NCI-H128 (cell line): ENCODE measurements at regions not wholly inside any gene's neighbourhood (a gene's known extent, or its start where the extent isn't known, plus 50 kb on each side); places are given as distances from the start of the nearest gene placed in this dataset.

Experiments
- DNase-seq: peaks from one replicate; lab custom pipeline; 2025; ENCODE audit not compliant: unreplicated experiment; lab: John Stamatoyannopoulos, UW

DNA sequence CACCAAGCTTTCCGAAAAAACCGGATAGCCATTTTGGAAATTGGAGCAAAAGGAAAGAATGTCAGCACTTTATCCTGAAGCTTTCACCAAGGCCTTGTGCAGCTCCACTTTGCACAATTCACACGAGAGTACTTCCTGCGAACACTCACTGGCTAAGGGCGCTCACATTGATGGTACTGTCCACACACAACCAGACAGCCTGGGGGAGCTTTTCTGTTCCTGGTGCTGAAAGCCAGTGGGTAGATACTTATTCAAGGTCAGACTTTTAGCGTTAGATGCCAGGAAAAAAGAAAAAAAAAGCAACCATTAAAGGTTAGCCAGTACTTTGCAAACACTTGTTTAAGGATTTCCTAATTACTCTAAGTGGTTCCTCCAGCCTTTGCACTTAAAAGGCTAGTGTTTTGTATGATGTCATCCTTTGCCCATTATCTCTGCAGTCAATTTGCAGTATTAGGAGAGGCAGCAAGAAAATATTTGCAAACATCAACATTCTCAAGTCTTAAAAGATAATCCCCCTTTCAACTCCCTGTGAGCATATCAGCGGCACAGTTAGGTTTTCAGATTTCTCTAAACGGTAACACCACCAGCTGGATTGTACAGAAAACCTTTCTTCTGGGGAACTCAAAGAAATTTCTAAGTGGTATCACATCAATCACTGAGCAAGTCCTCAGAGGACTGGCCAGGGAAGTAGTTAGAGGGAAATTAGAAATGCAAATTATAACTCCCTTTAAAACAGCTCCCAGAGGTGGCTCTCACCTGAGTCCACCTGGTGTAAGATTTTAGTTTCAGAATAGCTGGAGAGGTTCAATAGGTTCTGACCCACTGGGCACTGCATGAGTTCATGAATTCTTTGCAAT is 243.4 kb upstream of the IRX5 start:
- no peak for DNase-seq

- no peak for DNase-seq
Observed at GRCh38 chr16:54685682-54686081, 245.0 kb upstream of the IRX5 start.

GRCh38 chr16:54679531-54679930 is 251.1 kb upstream of the IRX5 start:
- DNase-seq, result no peak

DNA sequence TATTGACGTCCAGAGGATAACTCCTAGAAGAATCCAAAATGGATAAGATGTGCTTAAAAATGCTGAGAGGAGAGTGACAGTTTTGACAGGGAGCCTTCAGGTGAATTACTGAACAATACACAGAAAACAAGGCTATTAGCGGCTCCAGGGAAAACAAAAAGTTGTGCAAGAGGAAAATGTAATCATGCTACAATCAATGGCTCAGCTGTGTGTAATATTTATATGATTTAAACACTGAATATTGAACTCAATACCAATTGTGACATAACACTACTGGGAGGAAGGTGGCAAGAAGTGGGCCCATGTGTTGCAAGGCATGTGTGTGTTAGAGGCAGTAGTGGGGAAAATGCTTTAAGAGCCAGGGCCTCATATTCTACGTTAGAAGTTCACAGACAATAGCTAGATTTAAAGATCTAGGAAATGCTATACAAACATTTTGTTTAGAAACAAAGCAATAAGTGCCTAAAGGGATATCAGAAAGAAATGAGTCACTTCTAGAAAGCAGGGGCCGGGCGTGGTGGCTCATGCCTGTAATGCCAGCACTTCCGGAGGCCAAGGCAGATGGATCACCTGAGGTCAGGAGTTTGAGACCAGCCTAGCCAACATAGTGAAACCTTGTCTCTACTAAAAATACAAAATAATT is 253.2 kb upstream of the IRX5 start:
- no peak for DNase-seq

DNA sequence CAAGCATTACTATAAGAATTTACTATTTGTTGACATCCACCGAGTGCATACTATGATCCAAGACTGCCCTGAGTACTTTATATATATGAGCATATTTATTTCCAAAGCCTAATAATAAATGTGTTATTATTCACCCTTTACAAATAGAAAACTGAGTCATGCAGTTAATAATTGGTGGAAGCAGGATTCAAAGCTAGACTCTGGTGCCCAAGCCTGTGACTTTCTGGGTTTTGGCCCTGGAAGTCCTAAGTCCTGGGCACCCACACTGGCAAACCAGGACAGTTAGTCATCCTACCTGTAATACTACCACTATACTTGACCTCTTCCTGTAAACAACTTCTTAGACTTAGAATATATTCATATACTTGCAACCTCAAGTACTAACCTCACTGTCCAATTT is 257.4 kb upstream of the IRX5 start:
- no peak for DNase-seq

GRCh38 chr16:54672500-54672899 is 258.2 kb upstream of the IRX5 start:
- no peak for DNase-seq

- no peak for DNase-seq
Observed at GRCh38 chr16:54657709-54658102, 273.0 kb upstream of the IRX5 start.

GRCh38 chr16:54657058-54657708 is 273.5 kb upstream of the IRX5 start:
- DNase-seq, result no peak

DNA sequence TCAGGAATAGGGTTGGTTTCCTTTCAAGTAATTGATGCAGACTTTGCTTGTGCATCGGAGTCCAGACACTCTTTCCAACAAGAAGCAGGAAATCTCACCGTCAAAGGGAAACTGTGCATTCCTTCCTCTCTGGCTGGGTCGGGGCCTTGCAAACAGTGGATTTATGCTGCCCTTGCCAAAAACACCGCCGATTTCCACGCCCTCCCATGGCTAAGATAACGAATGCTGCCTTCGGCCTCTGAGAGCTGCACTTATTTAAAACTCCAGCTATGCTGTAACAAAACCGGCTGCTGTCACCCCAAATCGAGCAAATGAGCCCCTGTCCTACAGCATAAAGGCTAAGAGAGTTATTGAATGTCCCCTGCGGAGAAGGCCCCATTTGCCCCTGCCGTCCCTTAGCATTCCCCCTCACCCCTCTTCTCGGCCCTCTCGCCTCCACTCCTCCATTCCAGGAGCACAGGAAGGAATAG is 275.5 kb upstream of the IRX5 start:
- DNase-seq, result no peak

DNA sequence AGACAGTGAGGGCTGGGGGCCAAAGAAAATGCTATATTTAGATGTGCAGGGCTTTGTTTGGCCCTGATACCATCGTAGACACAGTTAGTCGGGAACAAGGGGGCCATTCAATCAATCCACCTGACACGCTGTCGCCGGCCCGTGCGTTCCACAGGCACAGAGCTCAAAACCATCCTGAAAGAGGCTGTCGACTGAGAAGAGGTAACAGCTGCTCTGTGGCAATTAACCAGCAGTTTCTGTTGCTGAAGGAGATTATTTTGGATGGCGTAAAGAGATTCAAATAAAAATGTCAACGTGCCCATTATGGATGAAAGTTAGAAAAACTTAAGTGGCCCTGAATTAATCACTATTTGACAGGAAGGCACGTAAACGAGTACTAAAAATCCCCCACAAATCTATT is 276.2 kb upstream of the IRX5 start:
- no peak for DNase-seq

DNA sequence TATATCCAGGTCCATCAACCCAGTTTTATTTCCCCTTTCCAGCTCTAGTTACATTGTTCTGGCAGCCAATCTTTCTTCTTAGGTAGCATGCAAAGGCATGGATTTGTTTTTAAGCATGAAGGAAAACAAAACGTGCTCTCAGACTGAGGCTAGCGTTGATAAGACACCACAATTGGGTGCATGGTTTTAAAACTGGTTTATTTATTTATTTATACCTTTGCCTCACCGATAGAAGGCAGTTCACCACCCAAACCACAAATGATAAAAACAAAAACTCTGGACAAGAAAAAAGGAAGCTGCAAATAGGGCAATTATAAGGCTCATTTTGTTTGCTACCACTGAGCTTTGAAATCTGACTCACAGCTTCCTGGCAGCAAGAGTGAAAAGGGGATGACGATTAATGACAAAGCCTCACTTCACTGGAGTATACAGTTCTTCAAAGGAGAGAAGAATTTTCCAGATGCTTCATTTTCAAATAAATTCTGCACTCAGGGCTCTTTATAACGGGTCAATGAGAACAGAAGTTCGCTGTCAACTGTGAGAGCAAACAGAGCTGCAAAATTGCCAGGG is 278.4 kb upstream of the IRX5 start:
- no peak for DNase-seq

- no peak for DNase-seq
Observed at GRCh38 chr16:54651440-54652195, 279.0 kb upstream of the IRX5 start.

DNA sequence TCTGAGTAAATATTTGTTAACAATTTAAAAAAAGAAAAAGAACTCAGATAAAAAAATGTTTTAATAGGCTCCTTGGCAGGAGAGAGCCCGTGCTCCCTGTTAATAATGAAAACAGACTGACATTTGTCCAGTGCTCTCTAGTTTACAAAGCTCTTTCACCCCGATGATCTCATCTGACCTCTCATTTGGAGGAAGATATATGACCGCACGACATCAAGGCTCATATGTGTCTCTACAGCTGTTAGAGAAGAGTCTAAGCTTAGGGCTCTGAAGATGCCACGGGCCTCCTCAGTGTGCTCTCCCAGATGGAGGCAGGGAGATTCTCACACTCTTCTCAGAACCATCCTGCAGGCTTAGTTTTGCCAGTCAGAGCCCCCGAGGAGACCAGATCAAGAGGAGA is 280.8 kb upstream of the IRX5 start:
- DNase-seq, result no peak

- DNase-seq, result no peak
Observed at GRCh38 chr16:54648575-54648974, 282.1 kb upstream of the IRX5 start.

DNA sequence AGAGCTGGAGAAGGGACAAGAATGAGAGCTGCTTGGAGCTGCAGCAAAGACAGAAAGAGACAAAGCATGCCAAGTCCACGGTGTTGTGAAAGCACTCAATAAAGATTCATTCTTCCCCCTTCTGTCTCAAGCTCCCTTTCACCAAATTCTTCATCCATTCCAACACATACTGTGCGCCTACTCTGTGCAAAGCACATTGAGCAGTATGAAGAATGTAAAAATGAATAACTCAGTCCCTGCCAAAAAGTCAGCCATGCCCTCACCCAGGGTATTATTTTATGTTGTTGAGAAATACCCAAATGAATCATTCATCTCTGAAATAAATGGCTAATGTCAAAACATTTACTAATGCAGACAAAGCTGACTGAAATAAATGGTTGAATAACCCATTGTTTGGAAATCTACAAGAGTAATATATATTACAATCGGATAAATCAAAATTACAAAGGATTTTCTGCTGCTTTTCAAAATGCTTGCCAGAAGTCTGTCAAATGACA is 282.9 kb upstream of the IRX5 start:
- no peak for DNase-seq

- DNase-seq, result no peak
Observed at GRCh38 chr16:54647216-54647615, 283.4 kb upstream of the IRX5 start.

DNA sequence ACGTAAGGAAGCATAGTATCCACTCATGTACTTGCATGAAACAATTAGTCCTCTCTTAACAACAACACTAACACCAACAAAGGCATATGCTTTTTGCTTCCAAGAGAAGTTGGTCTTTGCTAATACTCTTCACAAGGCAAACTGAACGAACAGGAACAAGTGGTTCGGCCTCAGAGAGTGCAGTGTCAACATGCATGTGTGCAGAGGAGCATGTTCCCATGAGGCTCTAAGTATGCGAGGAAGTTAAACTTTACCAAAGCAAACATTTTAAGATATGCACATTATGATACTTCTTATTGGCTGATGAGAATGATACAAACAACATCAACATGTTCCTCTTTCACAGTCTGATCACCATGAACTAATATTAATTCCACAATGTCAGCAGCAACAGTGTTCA is 285.3 kb upstream of the IRX5 start:
- no peak for DNase-seq

GRCh38 chr16:54636221-54636793 is 294.4 kb upstream of the IRX5 start:
- DNase-seq, result no peak

DNA sequence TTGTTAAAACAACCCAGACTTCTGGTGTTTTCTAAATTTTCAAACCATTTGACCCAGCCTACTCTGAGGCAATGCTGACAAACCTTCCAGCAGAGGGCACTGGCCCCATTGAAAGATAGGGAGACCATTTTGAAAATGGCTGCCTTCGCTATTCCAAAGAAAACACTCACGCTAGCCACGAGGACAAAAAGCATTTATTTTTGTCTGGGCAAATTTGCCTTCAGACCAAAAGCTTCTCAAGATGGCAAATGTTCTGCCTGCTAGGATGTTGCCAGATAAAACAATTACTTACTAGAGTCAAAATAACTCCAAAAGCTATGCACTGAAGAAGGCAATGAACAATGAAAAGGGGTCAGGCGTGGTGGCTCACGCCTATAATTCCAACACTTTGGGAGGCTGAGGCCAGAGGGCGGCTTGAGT is 296.7 kb upstream of the IRX5 start:
- no peak for DNase-seq
